ENCODE measurements at regions not wholly inside any gene's neighbourhood (a gene's known extent, or its start where the extent isn't known, plus 50 kb on each side); places are given as distances from the start of the nearest gene placed in this dataset.

GRCh38 chr17:33986088-33986487 is 269.0 kb upstream of the CCL2 start:
- no peak overlapping the region for H3K4ac ChIP-seq (ENCODE audit: low read depth, low read length)
- in situ Hi-C loops (cut with MboI; ENCODE audit: low sequenced_read_pairs) (no loop called here), dilution Hi-C loops (cut with HindIII; ENCODE audit: low sequenced_read_pairs, unreplicated experiment) (no loop called here), intact Hi-C loops (cut with micrococcal nuclease) (no loop called here)
- no peaks in the 10 kb centered on the region for H3K27me3 ChIP-seq (ENCODE audit: control insufficient read depth, insufficient read depth, low read length)
- no peaks in the 10 kb centered on the region for H3K9me3 ChIP-seq (ENCODE audit: control insufficient read depth, insufficient read depth, low read length)
- no peak overlapping the region for H2BK5ac ChIP-seq (ENCODE audit: low read depth, low read length, poor library complexity, severe bottlenecking)
- H3K9ac ChIP-seq (ENCODE audit: low read depth, low read length), result no peak overlapping the region
- H4K20me1 ChIP-seq (ENCODE audit: insufficient read depth, low read length), result no peaks in the 10 kb centered on the region
- no peak overlapping the region for H3K56ac ChIP-seq (ENCODE audit: extremely low read depth, insufficient read depth, low read length)
- H4K8ac ChIP-seq (ENCODE audit: low read depth in 2 of 2, low read length in 2 of 2), result no peak overlapping the region
- 0% methylated on average over 1 of the region's 1 CpG; no CpG with 5 or more reads in 1 of the 2 experiments for WGBS, 2 experiments (ENCODE audit: extremely low coverage in 2 of 2, insufficient read length in 1 of 2)
- no peak overlapping the region for H3K4me2 ChIP-seq (ENCODE audit: low read depth, low read length)
- TF ChIP-seq FOS (IDR thresholded peaks at IDR 0.05; ENCODE audit: low read depth, low read length) (no peak), CHD1 (IDR thresholded peaks at IDR 0.05; ENCODE audit: low read depth, low read length) (no peak), ELK1 (IDR thresholded peaks at IDR 0.05; ENCODE audit: borderline replicate concordance, low read depth, low read length) (no peak), MAFK (IDR thresholded peaks at IDR 0.05; ENCODE audit: low read depth, low read length) (peak; percentile 98)
- CTCF ChIA-PET, result no interaction called here
- H4K5ac ChIP-seq (ENCODE audit: low read depth, low read length), result no peak overlapping the region
- no peak overlapping the region for H2AFZ ChIP-seq (replicated peaks; ENCODE audit: low read length, poor library complexity)
- no peak overlapping the region for H2AK5ac ChIP-seq (ENCODE audit: low read depth, low read length)
- no peak overlapping the region for H3K27ac ChIP-seq (ENCODE audit: insufficient read depth, low read length)
- no peak overlapping the region for H3K18ac ChIP-seq (ENCODE audit: low read depth, low read length)
- H3K4me1 ChIP-seq (ENCODE audit: control insufficient read depth, insufficient read depth, low read length), result no peaks in the 10 kb centered on the region
- H3K79me1 ChIP-seq (ENCODE audit: low read depth in 1 of 2, low read length in 2 of 2), result no peaks in the 10 kb centered on the region
- no peak for DNase-seq
- no peak overlapping the region for H3K14ac ChIP-seq (replicated peaks; ENCODE audit: low read depth, low read length)
- H4K91ac ChIP-seq (ENCODE audit: insufficient read depth, low read depth, low read length), result no peak overlapping the region
- no peak overlapping the region for H2BK20ac ChIP-seq (ENCODE audit: low read depth, low read length)
- no peak overlapping the region for H3K4me3 ChIP-seq (ENCODE audit: insufficient read depth, low read depth, low read length)
- no peak overlapping the region for H2BK120ac ChIP-seq (ENCODE audit: low read depth, low read length)
- no peak overlapping the region for H3K23ac ChIP-seq (ENCODE audit: low read depth, low read length)
- POLR2A ChIA-PET (ENCODE audit: unreplicated experiment), result no interaction called here
- no peaks in the 10 kb centered on the region for H3K9me1 ChIP-seq (ENCODE audit: insufficient read depth, low read length)
- no peak for ATAC-seq (ENCODE audit: low read depth)
- H2AK9ac ChIP-seq (replicated peaks; ENCODE audit: low read depth, low read length, poor library complexity), result no peak overlapping the region
- no peaks in the 10 kb centered on the region for H3K36me3 ChIP-seq (ENCODE audit: control insufficient read depth, insufficient read depth, low read length)
- no peak overlapping the region for H2BK15ac ChIP-seq (ENCODE audit: low read depth, low read length)
- no TSS peak for BruUV-seq (replicated peaks)

All from IMR-90 (cell line).